GM12892 (cell line): ENCODE measurements at regions not wholly inside any gene's neighbourhood (a gene's known extent, or its start where the extent isn't known, plus 50 kb on each side); places are given as distances from the start of the nearest gene placed in this dataset.

Source experiments
- DNase-seq: peaks from one replicate; pipeline ENCODE4 v3.0.0; 2011; ENCODE audit not compliant: insufficient read length
- FAIRE-seq: peaks from 2 replicates; lab custom pipeline; 2011; peaks lifted over from hg19 to GRCh38; lab: Jason Lieb, UNC
- POLR2A ChIP-seq: IDR thresholded peaks from 2 replicates; pipeline ENCODE4 v1.6.1; 2011; ENCODE audit warnings: low read depth, low read length, control low read depth
- POLR2AphosphoS5 ChIP-seq: IDR thresholded peaks from 2 replicates; pipeline ENCODE4 v1.6.1; 2011; ENCODE audit warnings: low read depth, low read length, control low read depth
- TAF1 ChIP-seq: IDR thresholded peaks from 2 replicates; pipeline ENCODE4 v1.6.1; 2011; ENCODE audit warnings: low read depth, mild to moderate bottlenecking, control low read depth, low read length, borderline replicate concordance

GRCh38 chr11:116177521-116178210 lies 595.1 kb downstream of the BUD13 start:
- DNase-seq (no peak), FAIRE-seq (peak; percentile 27)
- no peak for TF ChIP-seq TAF1
- TF ChIP-seq POLR2A, result no peak
- TF ChIP-seq POLR2AphosphoS5, result no peak

- FAIRE-seq (no peak), DNase-seq (no peak)
- TF ChIP-seq TAF1 (no peak), POLR2AphosphoS5 (no peak), POLR2A (no peak)
These were observed 596.2 kb downstream of the BUD13 start for GRCh38 chr11:116176484-116177005.

GRCh38 chr11:116175707-116176106 lies 597.1 kb downstream of the BUD13 start:
- TF ChIP-seq TAF1 (no peak), POLR2A (no peak), POLR2AphosphoS5 (no peak)
- DNase-seq (no peak), FAIRE-seq (no peak)

- no peak for TF ChIP-seq TAF1
- no peak for TF ChIP-seq POLR2A
- no peak for TF ChIP-seq POLR2AphosphoS5
- DNase-seq (no peak), FAIRE-seq (no peak)
These were observed 598.6 kb downstream of the BUD13 start for GRCh38 chr11:116173941-116174911.

GRCh38 chr11:116173506-116173905 lies 599.3 kb downstream of the BUD13 start:
- DNase-seq, result no peak
- no peak for TF ChIP-seq POLR2AphosphoS5
- TF ChIP-seq TAF1, result no peak
- no peak for TF ChIP-seq POLR2A
- FAIRE-seq, result no peak

GRCh38 chr11:116172851-116173250 lies 599.9 kb downstream of the BUD13 start:
- DNase-seq, result no peak
- TF ChIP-seq TAF1 (no peak), POLR2AphosphoS5 (no peak)
- no peak for FAIRE-seq

- DNase-seq (no peak), FAIRE-seq (no peak)
These were observed 600.6 kb downstream of the BUD13 start for GRCh38 chr11:116172156-116172555.

GRCh38 chr11:116171271-116172140 lies 601.3 kb downstream of the BUD13 start:
- no peak for FAIRE-seq
- TF ChIP-seq TAF1 (no peak), POLR2AphosphoS5 (no peak), POLR2A (no peak)

More at GRCh38 chr11:116172156-116172555, 600.6 kb downstream of the BUD13 start:
- no peak for TF ChIP-seq POLR2AphosphoS5
- TF ChIP-seq TAF1, result no peak
- no peak for TF ChIP-seq POLR2A

GRCh38 chr11:116170526-116171120 lies 602.2 kb downstream of the BUD13 start:
- FAIRE-seq (peak; percentile 57), DNase-seq (no peak)
- TF ChIP-seq POLR2A (no peak), POLR2AphosphoS5 (no peak), TAF1 (no peak)

More at GRCh38 chr11:116171271-116172140, 601.3 kb downstream of the BUD13 start:
- DNase-seq, result no peak

- no peak for DNase-seq
- no peak for TF ChIP-seq TAF1
- FAIRE-seq, result no peak
These were observed 603.0 kb downstream of the BUD13 start for GRCh38 chr11:116169776-116170175.
